H1 (cell line): ENCODE measurements at regions not wholly inside any gene's neighbourhood (a gene's known extent, or its start where the extent isn't known, plus 50 kb on each side); places are given as distances from the start of the nearest gene placed in this dataset.

Source experiments
- CTCF ChIA-PET: fragments of 300-600 bp; sonication (Branson Sonifier 250); formaldehyde crosslinking; loops from one replicate; lab custom pipeline; 2021; ENCODE audit not compliant: partially characterized antibody; lab: Charles Lee
- POLR2A ChIA-PET: fragments of 300-600 bp; sonication (Branson Sonifier 250); formaldehyde crosslinking; loops from one replicate; lab custom pipeline; 2021; ENCODE audit warnings: inconsistent platforms; ENCODE audit not compliant: partially characterized antibody; lab: Charles Lee
- DNase-seq, 2 experiments: peaks; one replicate each; pipeline versions ENCODE4 v3.0.0 to v3.0.0-alpha.2; 2010 to 2022; ENCODE audit warnings: low spot score in 2 of 2, low read depth in 1 of 2, mixed read lengths in 1 of 2
- FAIRE-seq: peaks from 2 replicates; lab custom pipeline; 2011; peaks lifted over from hg19 to GRCh38; lab: Jason Lieb, UNC
- H2AFZ ChIP-seq: 2 replicates; pipeline ENCODE4 v1.8.1; 2012; ENCODE audit warnings: low read length, inconsistent platforms
- H2AK5ac ChIP-seq: 2 replicates; pipeline ENCODE4 v1.6.1; 2013; ENCODE audit warnings: low read depth, low read length
- H2BK120ac ChIP-seq: replicated peaks from 2 replicates; pipeline ENCODE3; 2013; ENCODE audit warnings: low read depth, low read length, inconsistent platforms
- H2BK12ac ChIP-seq: 2 replicates; pipeline ENCODE4 v1.6.1; 2013; ENCODE audit warnings: low read depth, low read length
- H2BK15ac ChIP-seq: 2 replicates; pipeline ENCODE4 v1.6.1; 2013; ENCODE audit warnings: low read length
- H2BK20ac ChIP-seq: 2 replicates; pipeline ENCODE4 v1.6.1; 2013; ENCODE audit warnings: low read length
- H2BK5ac ChIP-seq: 2 replicates; pipeline ENCODE4 v1.6.1; 2013; ENCODE audit warnings: low read depth, low read length
- H3K14ac ChIP-seq: 2 replicates; pipeline ENCODE4 v1.6.1; 2013; ENCODE audit warnings: inconsistent platforms; ENCODE audit not compliant: insufficient read length
- H3K18ac ChIP-seq: 2 replicates; pipeline ENCODE4 v1.6.1; 2013; ENCODE audit warnings: low read length; ENCODE audit errors: extremely low read depth
- H3K23ac ChIP-seq: 2 replicates; pipeline ENCODE4 v1.6.1; 2013; ENCODE audit warnings: inconsistent platforms; ENCODE audit not compliant: insufficient read length
- H3K23me2 ChIP-seq: 2 replicates; pipeline ENCODE4 v1.6.1; 2013; ENCODE audit warnings: low read depth, low read length
- H3K27ac ChIP-seq: 2 replicates; pipeline ENCODE4 v1.6.1; 2011; ENCODE audit warnings: low read depth, low read length, inconsistent platforms
- H3K27me3 ChIP-seq, 4 experiments: replicated peaks in 1 of 4; 1 replicate in 1 of 4; 2 replicates in 3 of 4; pipeline versions ENCODE4 v1.6.1 to v1.8.1; 2011 to 2013; ENCODE audit warnings: low read length in 3 of 4, mild to moderate bottlenecking in 3 of 4, inconsistent platforms in 2 of 4, mixed read lengths in 2 of 4, moderate library complexity in 1 of 4; ENCODE audit not compliant: control insufficient read depth in 3 of 4, insufficient read depth in 3 of 4; ENCODE audit errors: extremely low read depth in 1 of 4
- H3K36me3 ChIP-seq, 4 experiments: 2 replicates each; pipeline versions ENCODE4 v1.6.1 to v1.8.1; 2011 to 2013; ENCODE audit warnings: mild to moderate bottlenecking in 4 of 4, low read length in 3 of 4, moderate library complexity in 2 of 4, control low read depth in 1 of 4, inconsistent platforms in 1 of 4; ENCODE audit not compliant: insufficient read depth in 4 of 4, control insufficient read depth in 2 of 4
- H3K4ac ChIP-seq: replicated peaks from 2 replicates; pipeline ENCODE3; 2013; ENCODE audit warnings: low read length, low read depth, mixed read lengths, inconsistent platforms; ENCODE audit not compliant: insufficient read length
- H3K4me1 ChIP-seq, 4 experiments: replicated peaks in 1 of 4; 1 replicate in 1 of 4; 2 replicates in 3 of 4; pipeline versions ENCODE4 v1.6.1 to v1.8.1; 2011 to 2013; ENCODE audit warnings: low read length in 3 of 4, inconsistent platforms in 2 of 4, mixed read lengths in 1 of 4; ENCODE audit not compliant: insufficient read depth in 4 of 4, control insufficient read depth in 3 of 4
- H3K4me2 ChIP-seq, 2 experiments: 2 replicates each; pipeline versions ENCODE4 v1.6.1 to v1.8.1; 2011 to 2013; ENCODE audit warnings: low read depth in 2 of 2, low read length in 2 of 2, control low read depth in 1 of 2, inconsistent platforms in 1 of 2, mild to moderate bottlenecking in 1 of 2; ENCODE audit not compliant: insufficient read depth in 1 of 2
- H3K4me3 ChIP-seq, 4 experiments: fragments of 200-600, 300-600 bp in 1 of 4; sonication (generic), shearing (Covaris generic), sonication (Bioruptor Twin) in 1 of 4; 2 replicates each; pipeline versions ENCODE4 v1.5.1 to v1.8.1; 2011 to 2016; ENCODE audit warnings: low read length in 4 of 4, low read depth in 3 of 4, control low read depth in 2 of 4, inconsistent platforms in 2 of 4, mild to moderate bottlenecking in 2 of 4, mixed read lengths in 1 of 4, moderate library complexity in 1 of 4; ENCODE audit not compliant: insufficient read depth in 2 of 4; ENCODE audit errors: extremely low read depth in 1 of 4
- H3K56ac ChIP-seq: replicated peaks from 2 replicates; pipeline ENCODE3; 2013; ENCODE audit warnings: low read depth, mild to moderate bottlenecking, mixed read lengths, low read length, inconsistent platforms; ENCODE audit not compliant: insufficient read length
- H3K79me1 ChIP-seq: 2 replicates; pipeline ENCODE4 v1.6.1; 2013; ENCODE audit warnings: low read depth, low read length, control low read depth
- H3K79me2 ChIP-seq, 2 experiments: 2 replicates each; pipeline versions ENCODE4 v1.6.1 to v1.8.1; 2012 to 2013; ENCODE audit warnings: low read length in 2 of 2, mild to moderate bottlenecking in 2 of 2, inconsistent platforms in 1 of 2; ENCODE audit not compliant: insufficient read depth in 2 of 2, control insufficient read depth in 1 of 2
- H3K9ac ChIP-seq, 4 experiments: replicated peaks in 1 of 4; 1 replicate in 1 of 4; 2 replicates in 3 of 4; pipeline versions ENCODE4 v1.6.1 to v1.8.1; 2011 to 2013; ENCODE audit warnings: low read depth in 3 of 4, low read length in 3 of 4, control low read depth in 2 of 4, mild to moderate bottlenecking in 2 of 4, moderate library complexity in 2 of 4, inconsistent platforms in 1 of 4; ENCODE audit errors: extremely low read depth in 1 of 4
- H3K9me3 ChIP-seq, 2 experiments: 2 replicates each; pipeline versions ENCODE4 v1.6.1 to v1.8.1; 2012 to 2013; ENCODE audit warnings: mild to moderate bottlenecking in 2 of 2, moderate library complexity in 2 of 2, control low read depth in 1 of 2, inconsistent platforms in 1 of 2, low read depth in 1 of 2, low read length in 1 of 2, mixed read lengths in 1 of 2; ENCODE audit not compliant: insufficient read depth in 2 of 2
- H4K20me1 ChIP-seq, 2 experiments: replicated peaks in 1 of 2; 2 replicates each; pipeline versions ENCODE3 to v1.8.1; 2011 to 2013; ENCODE audit warnings: inconsistent platforms in 2 of 2, low read length in 2 of 2, mild to moderate bottlenecking in 1 of 2; ENCODE audit not compliant: insufficient read depth in 2 of 2, control insufficient read depth in 1 of 2
- H4K5ac ChIP-seq: 2 replicates; pipeline ENCODE4 v1.6.1; 2013; ENCODE audit warnings: low read length, low read depth, mixed read lengths, inconsistent platforms; ENCODE audit not compliant: insufficient read length
- H4K8ac ChIP-seq: 2 replicates; pipeline ENCODE4 v1.8.0; 2013; ENCODE audit warnings: mild to moderate bottlenecking, moderate library complexity, low read length, inconsistent platforms; ENCODE audit not compliant: insufficient read depth; ENCODE audit errors: extremely low read depth
- H4K91ac ChIP-seq: replicated peaks from 2 replicates; pipeline ENCODE3; 2013; ENCODE audit warnings: low read length, mixed read lengths, inconsistent platforms; ENCODE audit not compliant: insufficient read length
- BACH1 ChIP-seq: IDR thresholded peaks from 2 replicates; pipeline ENCODE4 v1.6.1; 2012; ENCODE audit warnings: low read length, improper control_type of control experiment
- BCL11A ChIP-seq, 2 experiments: IDR thresholded peaks; one replicate each; pipeline ENCODE4 v1.6.1; 2011; ENCODE audit warnings: low read depth in 2 of 2, low read length in 2 of 2, mild to moderate bottlenecking in 2 of 2
- CEBPB ChIP-seq: IDR thresholded peaks from 2 replicates; pipeline ENCODE4 v1.6.1; 2012; ENCODE audit warnings: low read depth, low read length
- EZH2 ChIP-seq: fragments of 200-600 bp; sonication (generic); IDR thresholded peaks from 2 replicates; pipeline ENCODE4 v1.7.1; 2012; ENCODE audit warnings: low read depth, mild to moderate bottlenecking, moderate library complexity, low read length, inconsistent platforms; ENCODE audit not compliant: severe bottlenecking
- NANOG ChIP-seq: IDR thresholded peaks from 2 replicates; pipeline ENCODE4 v1.6.1; 2011; ENCODE audit warnings: low read length, low read depth, mild to moderate bottlenecking, inconsistent platforms; ENCODE audit not compliant: insufficient read depth, poor library complexity, severe bottlenecking
- POU5F1 ChIP-seq: IDR thresholded peaks from 2 replicates; pipeline ENCODE4 v1.6.1; 2011; ENCODE audit warnings: low read depth, mild to moderate bottlenecking, low read length, moderate library complexity
- RBBP5 ChIP-seq: IDR thresholded peaks from 2 replicates; pipeline ENCODE4 v1.7.1; 2012; ENCODE audit warnings: low read depth, mild to moderate bottlenecking, inconsistent platforms, low read length, moderate library complexity, borderline replicate concordance
- SAP30 ChIP-seq: fragments of 300-600 bp; sonication (generic); IDR thresholded peaks from 2 replicates; pipeline ENCODE4 v1.7.1; 2012; ENCODE audit warnings: low read length, moderate library complexity, mild to moderate bottlenecking, inconsistent platforms; ENCODE audit not compliant: insufficient read depth, insufficient replicate concordance
- SRF ChIP-seq: IDR thresholded peaks from 2 replicates; pipeline ENCODE4 v1.6.1; 2011; ENCODE audit warnings: mild to moderate bottlenecking, low read depth, low read length, moderate library complexity
- TEAD4 ChIP-seq: IDR thresholded peaks from 2 replicates; pipeline ENCODE4 v1.6.1; 2012; ENCODE audit warnings: low read depth, low read length, inconsistent platforms, mixed read lengths
- WGBS, 2 experiments: shearing (Covaris generic) in 1 of 2; methylation state at CpG; one replicate each; pipeline versions ENCODE4 v1.1.6 to v1.1.7; 2013 to 2015; ENCODE audit warnings: low lambda C conversion rate in 2 of 2, mixed read lengths in 2 of 2, inconsistent platforms in 1 of 2, low coverage in 1 of 2, missing lambda C conversion rate in 1 of 2; ENCODE audit not compliant: insufficient replicate concordance in 2 of 2, insufficient coverage in 1 of 2, insufficient read length in 1 of 2; ENCODE audit errors: extremely low coverage in 1 of 2, missing lambda C conversion rate in 1 of 2; 5-methylcytosine and 5-hydroxymethylcytosine counted together
- TF ChIP-seq, protein P1 (sequence below): IDR thresholded peaks from 2 replicates; pipeline ENCODE4 v1.6.1; 2011; ENCODE audit warnings: low read length, improper control_type of control experiment
- TF ChIP-seq, protein P2 (sequence below): IDR thresholded peaks from 2 replicates; pipeline ENCODE4 v1.6.1; 2011; ENCODE audit warnings: low read depth, mild to moderate bottlenecking, low read length; ENCODE audit not compliant: insufficient read depth

DNA sequence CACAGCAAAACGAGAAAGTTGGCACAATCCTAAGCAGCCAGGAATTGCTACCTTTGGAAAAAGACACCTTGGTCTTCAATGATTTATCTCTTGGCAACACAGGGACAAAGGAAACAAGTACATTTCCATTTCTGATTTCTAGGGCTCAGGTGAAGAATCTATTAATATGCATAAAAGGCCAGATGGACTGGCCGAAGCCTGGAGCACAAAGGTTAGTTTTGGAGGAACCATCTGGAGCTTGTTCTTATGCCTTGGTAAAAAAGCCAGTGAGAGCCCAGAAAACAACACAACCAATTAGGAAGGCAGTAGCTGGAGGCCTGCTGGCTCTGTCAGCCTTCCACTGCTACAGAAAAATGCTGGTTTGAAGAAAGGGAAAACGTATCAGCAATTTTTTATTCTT lies 713.5 kb upstream of the API5 start:
- no peak overlapping the region for H3K23ac ChIP-seq
- H3K9ac ChIP-seq, result no peak overlapping the region
- CTCF ChIA-PET, result interaction anchor here (0.9 kb wide), 1 partner anchor 13 kb away, joined by 3 read pairs; no protein-coding TSS in a partner anchor
- no peak overlapping the region for H2BK120ac ChIP-seq
- H3K27me3 ChIP-seq, result no peaks in the 10 kb centered on the region
- H4K91ac ChIP-seq, result no peak overlapping the region
- no peaks in the 10 kb centered on the region for H3K36me3 ChIP-seq
- WGBS, 2 experiments, result 85% methylated on average over 3 of the region's 3 CpGs; no CpG with 5 or more reads in 1 of the 2 experiments
- 0 out of 2 replicates have a peak overlapping the region, but pooled peaks have one; percentile 44 for H2BK20ac ChIP-seq
- H2BK5ac ChIP-seq, result no peak overlapping the region
- H2AFZ ChIP-seq, result no peak overlapping the region
- no peaks in the 10 kb centered on the region for H4K20me1 ChIP-seq
- H3K4me2 ChIP-seq, result no peak overlapping the region
- H3K79me2 ChIP-seq, result no peaks in the 10 kb centered on the region
- no peak overlapping the region for H2BK12ac ChIP-seq
- no peak overlapping the region for H4K5ac ChIP-seq
- no peak overlapping the region for H3K56ac ChIP-seq
- POLR2A ChIA-PET, result no interaction called here
- peak overlapping the region; percentile 24; the same call in 1 of the 2 replicates for H3K18ac ChIP-seq
- no peaks in the 10 kb centered on the region for H3K23me2 ChIP-seq
- H3K4ac ChIP-seq, result no peak overlapping the region
- H2BK15ac ChIP-seq, result no peak overlapping the region
- no peak overlapping the region for H3K4me3 ChIP-seq
- H3K4me1 ChIP-seq, result peaks cover 2 to 14% (median 11%) of the 10 kb centered on the region in 4 experiments; a peak in 5 of 7 replicates
- no peaks in the 10 kb centered on the region for H3K79me1 ChIP-seq
- FAIRE-seq (no peak), DNase-seq (no peak)
- no peak for TF ChIP-seq RBBP5
- TF ChIP-seq SRF, result no peak
- TF ChIP-seq, protein P1, sequence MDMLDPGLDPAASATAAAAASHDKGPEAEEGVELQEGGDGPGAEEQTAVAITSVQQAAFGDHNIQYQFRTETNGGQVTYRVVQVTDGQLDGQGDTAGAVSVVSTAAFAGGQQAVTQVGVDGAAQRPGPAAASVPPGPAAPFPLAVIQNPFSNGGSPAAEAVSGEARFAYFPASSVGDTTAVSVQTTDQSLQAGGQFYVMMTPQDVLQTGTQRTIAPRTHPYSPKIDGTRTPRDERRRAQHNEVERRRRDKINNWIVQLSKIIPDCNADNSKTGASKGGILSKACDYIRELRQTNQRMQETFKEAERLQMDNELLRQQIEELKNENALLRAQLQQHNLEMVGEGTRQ, result no peak
- TF ChIP-seq, protein P2, sequence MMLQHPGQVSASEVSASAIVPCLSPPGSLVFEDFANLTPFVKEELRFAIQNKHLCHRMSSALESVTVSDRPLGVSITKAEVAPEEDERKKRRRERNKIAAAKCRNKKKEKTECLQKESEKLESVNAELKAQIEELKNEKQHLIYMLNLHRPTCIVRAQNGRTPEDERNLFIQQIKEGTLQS, result no peak
- no peak for TF ChIP-seq NANOG
- TF ChIP-seq BCL11A (IDR thresholded peaks at IDR 0.05; ENCODE audit: low read depth in 2 of 2, low read length in 2 of 2), result no peak
- TF ChIP-seq BACH1, result no peak
- TF ChIP-seq POU5F1, result no peak
- TF ChIP-seq EZH2, result no peak
- no peak for TF ChIP-seq SAP30
- no peak for TF ChIP-seq CEBPB
- no peak for TF ChIP-seq TEAD4
- H3K9me3 ChIP-seq, result no peaks in the 10 kb centered on the region
- no peak overlapping the region for H4K8ac ChIP-seq
- H3K27ac ChIP-seq, result no peak overlapping the region
- H3K14ac ChIP-seq, result no peak overlapping the region
- H2AK5ac ChIP-seq, result no peak overlapping the region
